ENCODE measurements at regions not wholly inside any gene's neighbourhood (a gene's known extent, or its start where the extent isn't known, plus 50 kb on each side); places are given as distances from the start of the nearest gene placed in this dataset.

DNA sequence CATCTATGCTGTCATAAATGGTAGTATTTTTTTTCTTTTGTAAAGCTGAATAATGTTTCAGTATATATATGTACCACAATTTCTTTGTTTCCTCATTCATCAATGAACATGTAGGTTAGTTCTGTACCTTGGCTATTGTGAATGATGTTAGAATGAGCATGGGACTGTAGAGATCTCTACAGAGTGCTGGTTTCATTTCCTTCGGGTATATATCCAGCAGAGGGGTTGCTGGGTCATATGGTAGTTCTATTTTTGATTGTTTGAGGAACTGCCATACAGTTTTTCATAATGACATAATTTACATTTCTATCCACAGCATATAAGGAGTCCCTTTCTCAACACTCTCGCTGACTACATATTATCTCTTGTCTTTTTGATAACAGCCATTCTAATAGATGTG is 243.5 kb downstream of the CDH7 start:
- TF ChIP-seq RFX1 (IDR thresholded peaks at IDR 0.05) (no peak), CENPT (CRISPR knock-in tag; IDR thresholded peaks at IDR 0.05; ENCODE audit: low read depth) (no peak), SETDB1 (CRISPR knock-in tag; IDR thresholded peaks at IDR 0.05; ENCODE audit: borderline replicate concordance) (no peak)
